ENCODE measurements at regions not wholly inside any gene's neighbourhood (a gene's known extent, or its start where the extent isn't known, plus 50 kb on each side); places are given as distances from the start of the nearest gene placed in this dataset.

GRCh38 chr4:36532670-36533379 is 251.4 kb downstream of the DTHD1 start:
- TF ChIP-seq POLR2A (IDR thresholded peaks at IDR 0.05) (no peak), CTCF (IDR thresholded peaks at IDR 0.05) (no peak), EP300 (IDR thresholded peaks at IDR 0.05) (no peak)

All from stomach (tissue), 4 donors.